ENCODE measurements at regions not wholly inside any gene's neighbourhood (a gene's known extent, or its start where the extent isn't known, plus 50 kb on each side); places are given as distances from the start of the nearest gene placed in this dataset.

DNA sequence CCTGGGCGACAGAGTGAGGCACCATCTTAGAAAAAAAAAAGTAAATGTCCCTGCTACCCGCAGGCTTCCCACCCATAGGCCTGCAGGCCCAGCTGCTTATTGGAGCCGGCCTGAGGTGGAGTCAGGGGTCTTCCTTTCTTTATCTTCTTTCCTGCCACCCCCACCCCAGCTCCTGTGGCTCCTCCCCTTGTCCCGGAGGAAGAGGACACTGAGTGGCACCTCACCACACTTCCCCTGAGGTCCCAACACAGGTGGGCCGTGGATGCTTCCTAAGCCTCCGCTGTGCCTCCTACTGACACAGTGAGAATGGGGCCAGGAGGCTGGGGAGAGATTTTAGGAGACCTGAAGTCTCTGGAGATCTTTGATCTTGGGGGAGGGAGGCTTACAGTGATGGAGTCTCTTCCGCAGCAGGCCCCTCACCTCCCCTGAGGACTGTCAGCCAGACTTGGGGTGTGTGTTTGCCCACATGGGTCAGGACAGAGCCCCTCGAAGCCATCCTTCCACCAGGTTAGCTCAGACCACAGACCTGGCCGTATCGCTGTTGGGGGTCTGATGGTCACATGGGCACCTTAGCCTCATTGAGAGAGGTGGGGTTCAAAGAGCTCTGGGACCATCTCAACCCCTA is 135.4 kb upstream of the IER5L start:
- TF ChIP-seq, protein P1, sequence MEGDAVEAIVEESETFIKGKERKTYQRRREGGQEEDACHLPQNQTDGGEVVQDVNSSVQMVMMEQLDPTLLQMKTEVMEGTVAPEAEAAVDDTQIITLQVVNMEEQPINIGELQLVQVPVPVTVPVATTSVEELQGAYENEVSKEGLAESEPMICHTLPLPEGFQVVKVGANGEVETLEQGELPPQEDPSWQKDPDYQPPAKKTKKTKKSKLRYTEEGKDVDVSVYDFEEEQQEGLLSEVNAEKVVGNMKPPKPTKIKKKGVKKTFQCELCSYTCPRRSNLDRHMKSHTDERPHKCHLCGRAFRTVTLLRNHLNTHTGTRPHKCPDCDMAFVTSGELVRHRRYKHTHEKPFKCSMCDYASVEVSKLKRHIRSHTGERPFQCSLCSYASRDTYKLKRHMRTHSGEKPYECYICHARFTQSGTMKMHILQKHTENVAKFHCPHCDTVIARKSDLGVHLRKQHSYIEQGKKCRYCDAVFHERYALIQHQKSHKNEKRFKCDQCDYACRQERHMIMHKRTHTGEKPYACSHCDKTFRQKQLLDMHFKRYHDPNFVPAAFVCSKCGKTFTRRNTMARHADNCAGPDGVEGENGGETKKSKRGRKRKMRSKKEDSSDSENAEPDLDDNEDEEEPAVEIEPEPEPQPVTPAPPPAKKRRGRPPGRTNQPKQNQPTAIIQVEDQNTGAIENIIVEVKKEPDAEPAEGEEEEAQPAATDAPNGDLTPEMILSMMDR (IDR thresholded peaks at IDR 0.05), result no peak
- TF ChIP-seq POLR2A (IDR thresholded peaks at IDR 0.05), result no peak
- intact Hi-C loops (cut with DNase I; ENCODE audit: low total_unique reads), result no loop called here
- peak in 1 of 2 donors; percentile 72 for DNase-seq (ENCODE audit: low spot score in 2 of 2)
- no peak overlapping the region for H3K4me3 ChIP-seq (ENCODE audit: low read depth, poor library complexity, severe bottlenecking)
- 72 to 91% methylated on average over 10 of the region's 10 CpGs for WGBS, 2 donors

DNA sequence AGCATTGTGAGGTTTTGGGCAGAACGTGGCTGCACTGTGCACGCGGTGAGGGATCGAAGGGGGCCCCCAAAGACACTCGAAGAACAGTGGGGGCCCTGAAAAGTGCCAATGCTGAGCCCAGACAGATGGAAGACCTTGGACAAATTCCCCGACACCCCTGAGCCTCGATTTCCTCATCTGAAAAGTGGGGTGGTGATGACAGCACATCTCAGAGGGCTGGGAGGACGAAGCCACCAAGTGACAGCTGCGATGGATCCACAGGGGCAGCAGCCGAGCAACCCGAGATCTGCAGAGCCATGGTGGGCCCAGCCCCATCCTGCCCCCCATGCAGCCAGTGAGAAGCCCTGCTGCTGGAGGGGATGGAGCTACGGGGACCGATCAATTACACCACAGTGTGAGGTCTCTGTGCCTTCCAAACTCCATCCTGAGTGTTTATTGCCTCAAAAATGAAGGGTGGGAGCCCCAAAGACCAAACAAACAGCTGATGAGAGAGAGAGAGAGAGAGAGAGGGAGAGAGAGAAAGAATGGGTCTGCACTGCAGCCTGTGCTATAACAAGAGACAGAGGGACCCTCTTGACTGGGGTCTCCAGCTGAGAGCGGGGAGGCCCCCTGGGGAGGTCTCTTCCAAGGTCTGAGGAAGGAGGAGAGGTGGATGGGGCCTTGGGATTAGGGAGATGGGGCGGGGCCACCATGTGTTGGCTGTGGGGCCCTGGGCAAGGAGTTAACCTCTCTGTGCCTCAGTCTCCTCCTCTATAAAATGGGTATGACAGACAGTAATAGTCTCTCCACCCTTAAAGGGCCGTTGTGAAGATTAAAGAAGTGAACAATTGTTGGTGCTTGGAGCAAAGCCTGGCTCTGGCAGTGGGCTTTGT is 134.4 kb upstream of the IER5L start:
- no peak overlapping the region for H3K4me3 ChIP-seq (ENCODE audit: low read depth, poor library complexity, severe bottlenecking)
- peak in 1 of 2 donors; percentile 78 for DNase-seq (ENCODE audit: low spot score in 2 of 2)
- intact Hi-C loops (cut with DNase I; ENCODE audit: low total_unique reads), result no loop called here
- WGBS, 2 donors, result 86% methylated on average over 16 of the region's 16 CpGs
- no peak for TF ChIP-seq POLR2A (IDR thresholded peaks at IDR 0.05)
- TF ChIP-seq, protein P1 (IDR thresholded peaks at IDR 0.05), result no peak

DNA sequence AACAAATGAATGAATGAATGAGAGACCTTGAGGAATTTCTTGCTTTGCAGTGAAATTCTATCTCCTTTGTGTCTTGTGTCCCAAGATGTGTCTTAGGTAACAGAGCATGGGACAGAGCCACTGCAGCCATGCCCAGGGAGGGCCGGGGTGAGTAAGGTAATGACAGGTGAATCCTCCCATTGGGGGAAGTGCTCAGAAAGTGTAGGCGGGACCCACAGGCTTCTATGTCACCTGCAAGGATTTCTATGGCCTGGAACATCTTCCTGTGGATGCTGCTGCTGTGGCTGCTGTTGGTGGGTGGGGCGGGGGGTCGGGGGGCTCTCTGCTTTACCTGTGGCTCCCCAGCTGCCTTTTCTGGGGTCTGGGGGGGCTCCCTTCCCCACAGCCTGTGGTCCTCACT is 133.6 kb upstream of the IER5L start:
- whole genome bisulfite sequencing, 2 donors, result 73 to 82% methylated on average over 4 of the region's 4 CpGs
- DNase-seq (ENCODE audit: low spot score in 2 of 2), result peak in 1 of 2 donors; percentile 54
- no peak overlapping the region for H3K4me3 ChIP-seq (ENCODE audit: low read depth, poor library complexity, severe bottlenecking)
- intact Hi-C loops (cut with DNase I; ENCODE audit: low total_unique reads), result no loop called here
- TF ChIP-seq, protein P1 (IDR thresholded peaks at IDR 0.05), result no peak
- TF ChIP-seq POLR2A (IDR thresholded peaks at IDR 0.05), result no peak

DNA sequence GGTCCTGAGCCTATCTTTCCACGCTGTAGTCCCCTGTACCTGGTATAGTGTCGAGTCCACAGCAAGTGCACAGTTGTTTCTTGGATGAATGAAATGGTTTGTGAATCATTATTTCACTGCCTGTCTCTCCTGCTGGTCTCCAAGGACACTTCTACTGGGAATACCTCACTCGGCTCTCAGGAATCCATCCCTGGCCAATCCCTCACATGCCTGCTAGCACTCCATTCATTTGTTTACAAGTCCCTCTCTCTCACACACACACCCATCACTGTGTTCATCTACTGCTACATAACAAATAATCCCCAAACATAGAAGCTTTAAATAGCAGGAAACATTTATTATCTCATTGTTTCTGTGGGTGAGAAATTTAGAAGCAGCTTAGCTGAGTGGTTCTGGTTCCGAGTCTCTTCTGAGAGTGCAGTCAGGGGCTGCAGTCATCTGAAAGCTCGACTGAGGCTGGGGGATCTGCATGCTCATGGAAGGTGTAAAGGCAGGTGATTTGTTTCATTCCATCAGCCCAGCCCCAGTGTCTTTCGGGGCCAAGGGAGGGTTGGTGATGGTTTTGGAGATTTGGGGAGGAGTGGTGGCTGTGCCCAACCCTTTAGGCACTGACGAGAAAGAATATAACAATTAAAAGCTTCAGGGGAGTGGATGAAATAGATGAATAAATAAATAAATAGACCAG is 132.7 kb upstream of the IER5L start:
- WGBS, 2 donors, result 76 to 85% methylated on average over 7 of the region's 7 CpGs
- intact Hi-C loops (cut with DNase I; ENCODE audit: low total_unique reads), result no loop called here

DNA sequence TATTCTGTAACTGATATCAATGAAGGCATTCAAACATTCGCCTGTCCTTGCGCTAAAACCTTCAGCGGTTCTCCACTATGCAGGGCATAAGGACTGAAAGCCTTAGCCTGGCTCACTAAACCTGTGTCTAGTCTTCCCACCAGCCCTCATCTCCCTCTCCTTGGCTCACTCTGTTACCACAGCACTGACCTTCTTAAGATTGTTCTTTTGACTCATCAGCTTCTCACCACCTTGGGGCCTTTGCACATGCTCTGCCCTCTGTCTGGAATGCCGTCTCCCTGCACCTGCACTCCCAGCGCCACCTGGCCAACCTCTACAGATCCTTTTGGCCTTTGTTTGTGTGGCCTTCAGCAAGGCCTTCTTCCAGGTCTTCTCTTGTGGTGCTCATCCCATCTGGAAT is 131.8 kb upstream of the IER5L start:
- H3K4me3 ChIP-seq (ENCODE audit: low read depth, poor library complexity, severe bottlenecking), result no peak overlapping the region
- 91 to 93% methylated on average over 5 of the region's 5 CpGs for WGBS, 2 donors
- DNase-seq (ENCODE audit: low spot score in 2 of 2), result peak in 1 of 2 donors; percentile 70
- no peak for TF ChIP-seq POLR2A (IDR thresholded peaks at IDR 0.05)
- TF ChIP-seq, protein P1 (IDR thresholded peaks at IDR 0.05), result no peak
- intact Hi-C loops (cut with DNase I; ENCODE audit: low total_unique reads), result no loop called here

More for the DNA sequence above, 132.7 kb upstream of the IER5L start:
- no peak overlapping the region for H3K4me3 ChIP-seq (ENCODE audit: low read depth, poor library complexity, severe bottlenecking)
- TF ChIP-seq, protein P1 (IDR thresholded peaks at IDR 0.05), result no peak
- no peak for TF ChIP-seq POLR2A (IDR thresholded peaks at IDR 0.05)
- no peak for DNase-seq (ENCODE audit: low spot score in 2 of 2)
